Esophagus muscularis mucosa (tissue), 4 donors: ENCODE measurements at regions not wholly inside any gene's neighbourhood (a gene's known extent, or its start where the extent isn't known, plus 50 kb on each side); places are given as distances from the start of the nearest gene placed in this dataset.

Experiments used
- CTCF ChIP-seq, 3 experiments: fragments of 200-600 bp in 2 of 3; fragments of 450-650 bp in 1 of 3; sonication (generic) in 2 of 3; IDR thresholded peaks; one replicate each; pipeline ENCODE4 v1.5.1; 2017 to 2019; ENCODE audit warnings: antibody characterized with exemption in 3 of 3, mild to moderate bottlenecking in 2 of 3, moderate library complexity in 1 of 3
- EP300 ChIP-seq: sonication (generic); formaldehyde crosslinking; IDR thresholded peaks from one replicate; pipeline ENCODE4 v1.6.1; 2017; ENCODE audit warnings: antibody characterized with exemption
- POLR2A ChIP-seq: fragments of 450-650 bp; IDR thresholded peaks from one replicate; pipeline ENCODE4 v1.6.1; 2017; ENCODE audit warnings: antibody characterized with exemption, moderate library complexity, mild to moderate bottlenecking, low read depth
- POLR2AphosphoS5 ChIP-seq, 2 donors: sonication (generic); formaldehyde crosslinking; IDR thresholded peaks; one replicate each; pipeline ENCODE4 v1.6.1; 2017; ENCODE audit warnings: antibody characterized with exemption in 2 of 2

- TF ChIP-seq CTCF (IDR thresholded peaks at IDR 0.05) (no peak), POLR2AphosphoS5 (IDR thresholded peaks at IDR 0.05) (no peak), POLR2A (no peak), EP300 (no peak)
Observed at GRCh38 chr12:76240281-76240680, 107.9 kb downstream of the BBS10 start.
